HG03457 (cell line): ENCODE measurements at regions not wholly inside any gene's neighbourhood (a gene's known extent, or its start where the extent isn't known, plus 50 kb on each side); places are given as distances from the start of the nearest gene placed in this dataset.
"Not testable (repeated sequence)": the region's sequence is repeated elsewhere in the genome, so short reads cannot be mapped to it uniquely, and the experiment has no call there.

ENCODE experiments used
- ATAC-seq: cut with Tn5 transposase; IDR thresholded peaks from one replicate; pipeline ENCODE4 v1.9.1; 2021; ENCODE audit warnings: moderate number of reproducible peaks; ENCODE audit not compliant: unreplicated experiment

- no peak for ATAC-seq
Observed at GRCh38 chr21:15453261-15453660, 276.5 kb upstream of the USP25 start.

- ATAC-seq, result not testable (repeated sequence)
Observed at GRCh38 chr21:15453785-15454184, 276.0 kb upstream of the USP25 start.

- not testable (repeated sequence) for ATAC-seq
Observed at GRCh38 chr21:15454931-15455330, 274.9 kb upstream of the USP25 start.

GRCh38 chr21:15455819-15456462 lies 273.8 kb upstream of the USP25 start:
- ATAC-seq, result no peak

GRCh38 chr21:15457965-15458364 lies 271.8 kb upstream of the USP25 start:
- no peak for ATAC-seq

GRCh38 chr21:15462092-15462491 lies 267.7 kb upstream of the USP25 start:
- no peak for ATAC-seq

- ATAC-seq, result no peak
Observed at GRCh38 chr21:15466329-15466728, 263.5 kb upstream of the USP25 start.

GRCh38 chr21:15468368-15468767 lies 261.4 kb upstream of the USP25 start:
- no peak for ATAC-seq

GRCh38 chr21:15472108-15473040 lies 257.4 kb upstream of the USP25 start:
- no peak for ATAC-seq

- not testable (repeated sequence) for ATAC-seq
Observed at GRCh38 chr21:15477773-15478172, 252.0 kb upstream of the USP25 start.

- ATAC-seq, result no peak
Observed at GRCh38 chr21:15480160-15480559, 249.6 kb upstream of the USP25 start.

- peak; percentile 90 for ATAC-seq
Observed at GRCh38 chr21:15483138-15483780, 246.5 kb upstream of the USP25 start.

GRCh38 chr21:15486460-15487195 lies 243.2 kb upstream of the USP25 start:
- no peak for ATAC-seq

- no peak for ATAC-seq
Observed at GRCh38 chr21:15487196-15487550, 242.6 kb upstream of the USP25 start.

- no peak for ATAC-seq
Observed at GRCh38 chr21:15491100-15491499, 238.7 kb upstream of the USP25 start.

GRCh38 chr21:15493646-15494045 lies 236.1 kb upstream of the USP25 start:
- ATAC-seq, result no peak

GRCh38 chr21:15494481-15494880 lies 235.3 kb upstream of the USP25 start:
- no peak for ATAC-seq

GRCh38 chr21:15495965-15496364 lies 233.8 kb upstream of the USP25 start:
- no peak for ATAC-seq

- ATAC-seq, result no peak
Observed at GRCh38 chr21:15496911-15497310, 232.9 kb upstream of the USP25 start.

- ATAC-seq, result no peak
Observed at GRCh38 chr21:15498455-15498854, 231.3 kb upstream of the USP25 start.

- no peak for ATAC-seq
Observed at GRCh38 chr21:15506086-15506485, 223.7 kb upstream of the USP25 start.
